ENCODE measurements at regions not wholly inside any gene's neighbourhood (a gene's known extent, or its start where the extent isn't known, plus 50 kb on each side); places are given as distances from the start of the nearest gene placed in this dataset.

DNA sequence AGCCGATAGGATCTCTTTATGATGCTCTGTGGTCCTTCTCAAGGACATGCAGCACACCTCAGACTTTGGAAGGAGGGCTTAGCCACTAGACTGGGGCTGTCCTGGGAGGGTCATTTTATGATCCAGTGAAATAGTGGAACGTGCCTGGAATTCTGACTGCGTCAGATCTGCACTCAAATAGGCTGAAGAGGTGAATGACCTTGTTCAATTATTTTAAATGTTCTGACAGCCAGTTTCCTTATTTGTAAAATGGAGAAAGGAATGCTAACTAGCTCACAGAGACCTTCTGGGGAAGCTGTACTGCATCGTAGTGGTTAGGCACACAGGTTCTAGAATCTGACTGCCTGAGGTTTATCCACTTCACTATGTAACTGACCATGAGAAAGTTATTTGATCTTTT is 587.5 kb downstream of the MAFB start (continued):
- no peak for TF ChIP-seq ZNF501 (tag by site-specific recombination; IDR thresholded peaks at IDR 0.05)
- TF ChIP-seq, protein P1, sequence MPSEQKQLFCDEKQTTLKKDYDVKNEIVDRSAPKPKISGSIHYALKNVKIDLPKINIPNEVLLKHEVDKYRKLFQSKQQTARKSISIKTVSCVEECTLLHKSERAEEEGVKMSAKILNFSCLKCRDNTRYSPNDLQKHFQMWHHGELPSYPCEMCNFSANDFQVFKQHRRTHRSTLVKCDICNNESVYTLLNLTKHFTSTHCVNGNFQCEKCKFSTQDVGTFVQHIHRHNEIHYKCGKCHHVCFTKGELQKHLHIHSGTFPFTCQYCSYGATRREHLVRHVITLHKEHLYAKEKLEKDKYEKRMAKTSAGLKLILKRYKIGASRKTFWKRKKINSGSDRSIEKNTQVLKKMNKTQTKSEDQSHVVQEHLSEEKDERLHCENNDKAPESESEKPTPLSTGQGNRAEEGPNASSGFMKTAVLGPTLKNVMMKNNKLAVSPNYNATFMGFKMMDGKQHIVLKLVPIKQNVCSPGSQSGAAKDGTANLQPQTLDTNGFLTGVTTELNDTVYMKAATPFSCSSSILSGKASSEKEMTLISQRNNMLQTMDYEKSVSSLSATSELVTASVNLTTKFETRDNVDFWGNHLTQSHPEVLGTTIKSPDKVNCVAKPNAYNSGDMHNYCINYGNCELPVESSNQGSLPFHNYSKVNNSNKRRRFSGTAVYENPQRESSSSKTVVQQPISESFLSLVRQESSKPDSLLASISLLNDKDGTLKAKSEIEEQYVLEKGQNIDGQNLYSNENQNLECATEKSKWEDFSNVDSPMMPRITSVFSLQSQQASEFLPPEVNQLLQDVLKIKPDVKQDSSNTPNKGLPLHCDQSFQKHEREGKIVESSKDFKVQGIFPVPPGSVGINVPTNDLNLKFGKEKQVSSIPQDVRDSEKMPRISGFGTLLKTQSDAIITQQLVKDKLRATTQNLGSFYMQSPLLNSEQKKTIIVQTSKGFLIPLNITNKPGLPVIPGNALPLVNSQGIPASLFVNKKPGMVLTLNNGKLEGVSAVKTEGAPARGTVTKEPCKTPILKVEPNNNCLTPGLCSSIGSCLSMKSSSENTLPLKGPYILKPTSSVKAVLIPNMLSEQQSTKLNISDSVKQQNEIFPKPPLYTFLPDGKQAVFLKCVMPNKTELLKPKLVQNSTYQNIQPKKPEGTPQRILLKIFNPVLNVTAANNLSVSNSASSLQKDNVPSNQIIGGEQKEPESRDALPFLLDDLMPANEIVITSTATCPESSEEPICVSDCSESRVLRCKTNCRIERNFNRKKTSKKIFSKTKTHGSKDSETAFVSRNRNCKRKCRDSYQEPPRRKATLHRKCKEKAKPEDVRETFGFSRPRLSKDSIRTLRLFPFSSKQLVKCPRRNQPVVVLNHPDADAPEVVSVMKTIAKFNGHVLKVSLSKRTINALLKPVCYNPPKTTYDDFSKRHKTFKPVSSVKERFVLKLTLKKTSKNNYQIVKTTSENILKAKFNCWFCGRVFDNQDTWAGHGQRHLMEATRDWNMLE (tag by site-specific recombination; conservative IDR thresholded peaks at IDR 0.05; ENCODE audit: low read depth): no peak

GRCh38 chr20:40100261-40100660 is 588.8 kb downstream of the MAFB start:
- H3K36me3 ChIP-seq (ENCODE audit: control insufficient read depth in 2 of 2, insufficient read depth in 1 of 2, low read length in 2 of 2): no peaks in the 10 kb centered on the region
- no peaks in the 10 kb centered on the region for H3K4me1 ChIP-seq (ENCODE audit: control insufficient read depth, insufficient read depth, low read length)
- CTCF ChIA-PET: no interaction called here
- POLR2A ChIA-PET: no interaction called here
- H3K9me3 ChIP-seq (ENCODE audit: control insufficient read depth, insufficient read depth, low read depth, low read length): no peaks in the 10 kb centered on the region
- H3K4me3 ChIP-seq (ENCODE audit: low read depth, low read length): no peak overlapping the region
- H3K27ac ChIP-seq (ENCODE audit: extremely low read depth, low read depth, low read length): no peak overlapping the region
- TF ChIP-seq ZNF830 (tag by site-specific recombination; IDR thresholded peaks at IDR 0.05; ENCODE audit: low read depth) (no peak), ZNF426 (tag by site-specific recombination; IDR thresholded peaks at IDR 0.05) (no peak), KLF9 (tag by site-specific recombination; IDR thresholded peaks at IDR 0.05; ENCODE audit: low read depth) (no peak), ZNF26 (tag by site-specific recombination; IDR thresholded peaks at IDR 0.05) (no peak), YY2 (tag by site-specific recombination; IDR thresholded peaks at IDR 0.05) (no peak), ZNF560 (tag by site-specific recombination; IDR thresholded peaks at IDR 0.05; ENCODE audit: borderline replicate concordance) (no peak), ZNF664 (tag by site-specific recombination; IDR thresholded peaks at IDR 0.05) (no peak), ZNF510 (tag by site-specific recombination; IDR thresholded peaks at IDR 0.05; ENCODE audit: insufficient replicate concordance) (no peak), ZNF629 (tag by site-specific recombination; IDR thresholded peaks at IDR 0.05) (no peak)
- TF ChIP-seq, protein P1 (tag by site-specific recombination; conservative IDR thresholded peaks at IDR 0.05; ENCODE audit: low read depth): no peak
- TF ChIP-seq, protein P2, sequence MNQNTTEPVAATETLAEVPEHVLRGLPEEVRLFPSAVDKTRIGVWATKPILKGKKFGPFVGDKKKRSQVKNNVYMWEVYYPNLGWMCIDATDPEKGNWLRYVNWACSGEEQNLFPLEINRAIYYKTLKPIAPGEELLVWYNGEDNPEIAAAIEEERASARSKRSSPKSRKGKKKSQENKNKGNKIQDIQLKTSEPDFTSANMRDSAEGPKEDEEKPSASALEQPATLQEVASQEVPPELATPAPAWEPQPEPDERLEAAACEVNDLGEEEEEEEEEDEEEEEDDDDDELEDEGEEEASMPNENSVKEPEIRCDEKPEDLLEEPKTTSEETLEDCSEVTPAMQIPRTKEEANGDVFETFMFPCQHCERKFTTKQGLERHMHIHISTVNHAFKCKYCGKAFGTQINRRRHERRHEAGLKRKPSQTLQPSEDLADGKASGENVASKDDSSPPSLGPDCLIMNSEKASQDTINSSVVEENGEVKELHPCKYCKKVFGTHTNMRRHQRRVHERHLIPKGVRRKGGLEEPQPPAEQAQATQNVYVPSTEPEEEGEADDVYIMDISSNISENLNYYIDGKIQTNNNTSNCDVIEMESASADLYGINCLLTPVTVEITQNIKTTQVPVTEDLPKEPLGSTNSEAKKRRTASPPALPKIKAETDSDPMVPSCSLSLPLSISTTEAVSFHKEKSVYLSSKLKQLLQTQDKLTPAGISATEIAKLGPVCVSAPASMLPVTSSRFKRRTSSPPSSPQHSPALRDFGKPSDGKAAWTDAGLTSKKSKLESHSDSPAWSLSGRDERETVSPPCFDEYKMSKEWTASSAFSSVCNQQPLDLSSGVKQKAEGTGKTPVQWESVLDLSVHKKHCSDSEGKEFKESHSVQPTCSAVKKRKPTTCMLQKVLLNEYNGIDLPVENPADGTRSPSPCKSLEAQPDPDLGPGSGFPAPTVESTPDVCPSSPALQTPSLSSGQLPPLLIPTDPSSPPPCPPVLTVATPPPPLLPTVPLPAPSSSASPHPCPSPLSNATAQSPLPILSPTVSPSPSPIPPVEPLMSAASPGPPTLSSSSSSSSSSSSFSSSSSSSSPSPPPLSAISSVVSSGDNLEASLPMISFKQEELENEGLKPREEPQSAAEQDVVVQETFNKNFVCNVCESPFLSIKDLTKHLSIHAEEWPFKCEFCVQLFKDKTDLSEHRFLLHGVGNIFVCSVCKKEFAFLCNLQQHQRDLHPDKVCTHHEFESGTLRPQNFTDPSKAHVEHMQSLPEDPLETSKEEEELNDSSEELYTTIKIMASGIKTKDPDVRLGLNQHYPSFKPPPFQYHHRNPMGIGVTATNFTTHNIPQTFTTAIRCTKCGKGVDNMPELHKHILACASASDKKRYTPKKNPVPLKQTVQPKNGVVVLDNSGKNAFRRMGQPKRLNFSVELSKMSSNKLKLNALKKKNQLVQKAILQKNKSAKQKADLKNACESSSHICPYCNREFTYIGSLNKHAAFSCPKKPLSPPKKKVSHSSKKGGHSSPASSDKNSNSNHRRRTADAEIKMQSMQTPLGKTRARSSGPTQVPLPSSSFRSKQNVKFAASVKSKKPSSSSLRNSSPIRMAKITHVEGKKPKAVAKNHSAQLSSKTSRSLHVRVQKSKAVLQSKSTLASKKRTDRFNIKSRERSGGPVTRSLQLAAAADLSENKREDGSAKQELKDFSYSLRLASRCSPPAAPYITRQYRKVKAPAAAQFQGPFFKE (tag by site-specific recombination; IDR thresholded peaks at IDR 0.05; ENCODE audit: borderline replicate concordance): no peak
- TF ChIP-seq, protein P3, sequence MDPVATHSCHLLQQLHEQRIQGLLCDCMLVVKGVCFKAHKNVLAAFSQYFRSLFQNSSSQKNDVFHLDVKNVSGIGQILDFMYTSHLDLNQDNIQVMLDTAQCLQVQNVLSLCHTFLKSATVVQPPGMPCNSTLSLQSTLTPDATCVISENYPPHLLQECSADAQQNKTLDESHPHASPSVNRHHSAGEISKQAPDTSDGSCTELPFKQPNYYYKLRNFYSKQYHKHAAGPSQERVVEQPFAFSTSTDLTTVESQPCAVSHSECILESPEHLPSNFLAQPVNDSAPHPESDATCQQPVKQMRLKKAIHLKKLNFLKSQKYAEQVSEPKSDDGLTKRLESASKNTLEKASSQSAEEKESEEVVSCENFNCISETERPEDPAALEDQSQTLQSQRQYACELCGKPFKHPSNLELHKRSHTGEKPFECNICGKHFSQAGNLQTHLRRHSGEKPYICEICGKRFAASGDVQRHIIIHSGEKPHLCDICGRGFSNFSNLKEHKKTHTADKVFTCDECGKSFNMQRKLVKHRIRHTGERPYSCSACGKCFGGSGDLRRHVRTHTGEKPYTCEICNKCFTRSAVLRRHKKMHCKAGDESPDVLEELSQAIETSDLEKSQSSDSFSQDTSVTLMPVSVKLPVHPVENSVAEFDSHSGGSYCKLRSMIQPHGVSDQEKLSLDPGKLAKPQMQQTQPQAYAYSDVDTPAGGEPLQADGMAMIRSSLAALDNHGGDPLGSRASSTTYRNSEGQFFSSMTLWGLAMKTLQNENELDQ (tag by site-specific recombination; IDR thresholded peaks at IDR 0.05; ENCODE audit: low read depth): no peak
- TF ChIP-seq, protein P4, sequence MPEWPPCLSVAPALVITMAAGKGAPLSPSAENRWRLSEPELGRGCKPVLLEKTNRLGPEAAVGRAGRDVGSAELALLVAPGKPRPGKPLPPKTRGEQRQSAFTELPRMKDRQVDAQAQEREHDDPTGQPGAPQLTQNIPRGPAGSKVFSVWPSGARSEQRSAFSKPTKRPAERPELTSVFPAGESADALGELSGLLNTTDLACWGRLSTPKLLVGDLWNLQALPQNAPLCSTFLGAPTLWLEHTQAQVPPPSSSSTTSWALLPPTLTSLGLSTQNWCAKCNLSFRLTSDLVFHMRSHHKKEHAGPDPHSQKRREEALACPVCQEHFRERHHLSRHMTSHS (tag by site-specific recombination; IDR thresholded peaks at IDR 0.05): no peak

All from HEK293 (cell line).